Right cardiac atrium (tissue), 5 donors: ENCODE measurements at regions not wholly inside any gene's neighbourhood (a gene's known extent, or its start where the extent isn't known, plus 50 kb on each side); places are given as distances from the start of the nearest gene placed in this dataset.

Source experiments
- ATAC-seq, 2 donors: fragments of 200-7000 bp; cut with Tn5 transposase; one replicate each; pipeline versions ENCODE4 v1.8.0 to v1.9.1; 2020; ENCODE audit warnings: moderate library complexity in 2 of 2, mild to moderate bottlenecking in 1 of 2
- DNase-seq, 3 donors: peaks; one replicate each; pipeline ENCODE4 v3.0.0-alpha.2; 2020
- H3K27ac ChIP-seq: one replicate; pipeline ENCODE4 v1.5.1; 2013; ENCODE audit warnings: mild to moderate bottlenecking, low read length, control low read depth, moderate library complexity
- H3K27me3 ChIP-seq: one replicate; pipeline ENCODE4 v1.6.1; 2013; ENCODE audit not compliant: control insufficient read depth, insufficient read depth
- H3K4me1 ChIP-seq: one replicate; pipeline ENCODE4 v1.6.1; 2013; ENCODE audit warnings: low read length; ENCODE audit not compliant: control insufficient read depth, insufficient read depth
- H3K4me3 ChIP-seq: one replicate; pipeline ENCODE4 v1.5.1; 2013; ENCODE audit warnings: low read length, control low read depth
- H3K9me3 ChIP-seq: one replicate; pipeline ENCODE4 v1.6.1; 2013; ENCODE audit warnings: low read length; ENCODE audit not compliant: control insufficient read depth
- WGBS: extraction: QIAGEN DNeasy Blood & Tissue Kit; methylation state at CpG from one replicate; pipeline ENCODE4 v1.1.7; 2013; 5-methylcytosine and 5-hydroxymethylcytosine counted together
- intact Hi-C, 4 donors: fragments of 100-400 bp; cut with DNase I; formaldehyde crosslinking; loops; one replicate each; pipeline versions ENCODE4 v1.11.0 to v1.14.0; 2022 to 2023
- donor health status: healthy with polysubstance abuse.
- donor health status: DM: no; HTN: yes; CAD: no.
- donor health status: DM: no; HTN: no; CAD: no.
- donor health status: DM: no; HTN: yes; CAD: no; lungs with severe emphysema.
- donor health status: DM: yes; HTN: yes; CAD: no.

GRCh38 chr5:27221410-27221809 lies 183.0 kb upstream of the CDH9 start:
- intact Hi-C loops: no loop called here
- no peak overlapping the region for H3K4me3 ChIP-seq
- no peaks in the 10 kb centered on the region for H3K27me3 ChIP-seq
- WGBS: 90% methylated on average over 1 of the region's 1 CpG
- DNase-seq (no peak), ATAC-seq (no peak)
- H3K4me1 ChIP-seq: no peaks in the 10 kb centered on the region
- no peaks in the 10 kb centered on the region for H3K9me3 ChIP-seq
- H3K27ac ChIP-seq: no peak overlapping the region

- no peaks in the 10 kb centered on the region for H3K27me3 ChIP-seq
- no peak overlapping the region for H3K4me3 ChIP-seq
- H3K9me3 ChIP-seq: no peaks in the 10 kb centered on the region
- ATAC-seq (no peak), DNase-seq (no peak)
- 89% methylated on average over 4 of the region's 4 CpGs for WGBS
- no peaks in the 10 kb centered on the region for H3K4me1 ChIP-seq
- intact Hi-C loops: no loop called here
- H3K27ac ChIP-seq: no peak overlapping the region
Observed at GRCh38 chr5:27220752-27221151, 182.4 kb upstream of the CDH9 start.

- DNase-seq (no peak), ATAC-seq (no peak)
- WGBS: 91% methylated on average over 7 of the region's 7 CpGs
- Histone ChIP-seq H3K27ac (no peak overlapping the region), H3K4me1 (no peaks in the 10 kb centered on the region), H3K9me3 (no peaks in the 10 kb centered on the region), H3K27me3 (no peaks in the 10 kb centered on the region), H3K4me3 (no peak overlapping the region)
- intact Hi-C loops: no loop called here
Observed at GRCh38 chr5:27217977-27218376, 179.6 kb upstream of the CDH9 start.

- WGBS: 80% methylated on average over 15 of the region's 15 CpGs
- ATAC-seq (no peak), DNase-seq (peak in 1 of 3 donors; percentile 28)
- no peaks in the 10 kb centered on the region for H3K9me3 ChIP-seq
- H3K4me3 ChIP-seq: no peak overlapping the region
- H3K27ac ChIP-seq: no peak overlapping the region
- no peaks in the 10 kb centered on the region for H3K4me1 ChIP-seq
- intact Hi-C loops: no loop called here
- H3K27me3 ChIP-seq: no peaks in the 10 kb centered on the region
Observed at GRCh38 chr5:27217155-27217956, 179.0 kb upstream of the CDH9 start.

- intact Hi-C loops: no loop called here
- no peaks in the 10 kb centered on the region for H3K4me1 ChIP-seq
- no peak for ATAC-seq
- whole genome bisulfite sequencing: 82% methylated on average over 3 of the region's 3 CpGs
- no peak for DNase-seq
- no peak overlapping the region for H3K4me3 ChIP-seq
- H3K27ac ChIP-seq: no peak overlapping the region
- H3K9me3 ChIP-seq: no peaks in the 10 kb centered on the region
- H3K27me3 ChIP-seq: no peaks in the 10 kb centered on the region
Observed at GRCh38 chr5:27216367-27216950, 178.1 kb upstream of the CDH9 start.

- 65% methylated on average over 2 of the region's 2 CpGs for WGBS
- Histone ChIP-seq H3K27me3 (no peaks in the 10 kb centered on the region), H3K4me1 (no peaks in the 10 kb centered on the region), H3K27ac (no peak overlapping the region), H3K4me3 (no peak overlapping the region), H3K9me3 (peaks cover 3% of the 10 kb centered on the region)
- no peak for DNase-seq
- intact Hi-C loops: no loop called here
- no peak for ATAC-seq
Observed at GRCh38 chr5:27208051-27208450, 169.7 kb upstream of the CDH9 start.

GRCh38 chr5:27191786-27192510 lies 153.6 kb upstream of the CDH9 start:
- no peak overlapping the region for H3K27ac ChIP-seq
- DNase-seq: no peak
- no peaks in the 10 kb centered on the region for H3K4me1 ChIP-seq
- 56% methylated on average over 7 of the region's 7 CpGs for WGBS
- intact Hi-C loops: no loop called here
- peaks cover 8% of the 10 kb centered on the region for H3K9me3 ChIP-seq
- H3K27me3 ChIP-seq: no peaks in the 10 kb centered on the region
- H3K4me3 ChIP-seq: no peak overlapping the region
- no peak for ATAC-seq

- H3K4me1 ChIP-seq: no peaks in the 10 kb centered on the region
- intact Hi-C loops: no loop called here
- no peak for ATAC-seq
- WGBS: 89% methylated on average over 1 of the region's 1 CpG
- no peaks in the 10 kb centered on the region for H3K9me3 ChIP-seq
- no peak overlapping the region for H3K27ac ChIP-seq
- H3K27me3 ChIP-seq: no peaks in the 10 kb centered on the region
- DNase-seq: no peak
- H3K4me3 ChIP-seq: no peak overlapping the region
Observed at GRCh38 chr5:27172693-27173092, 134.3 kb upstream of the CDH9 start.

GRCh38 chr5:27171761-27172261 lies 133.4 kb upstream of the CDH9 start:
- no peaks in the 10 kb centered on the region for H3K27me3 ChIP-seq
- H3K27ac ChIP-seq: no peak overlapping the region
- H3K9me3 ChIP-seq: no peaks in the 10 kb centered on the region
- WGBS: 58% methylated on average over 15 of the region's 15 CpGs
- H3K4me3 ChIP-seq: no peak overlapping the region
- no peaks in the 10 kb centered on the region for H3K4me1 ChIP-seq
- DNase-seq: no peak
- ATAC-seq: no peak
- intact Hi-C loops: no loop called here

GRCh38 chr5:27158775-27159174 lies 120.4 kb upstream of the CDH9 start:
- no peak for ATAC-seq
- DNase-seq: no peak
- no peak overlapping the region for H3K27ac ChIP-seq
- 47% methylated on average over 1 of the region's 1 CpG for WGBS
- no peaks in the 10 kb centered on the region for H3K4me1 ChIP-seq
- intact Hi-C loops: no loop called here
- no peaks in the 10 kb centered on the region for H3K27me3 ChIP-seq
- no peak overlapping the region for H3K4me3 ChIP-seq
- peaks cover 4% of the 10 kb centered on the region for H3K9me3 ChIP-seq

- no peak overlapping the region for H3K27ac ChIP-seq
- DNase-seq (peak in 1 of 3 donors; percentile 3), ATAC-seq (no peak)
- H3K27me3 ChIP-seq: no peaks in the 10 kb centered on the region
- H3K4me3 ChIP-seq: no peak overlapping the region
- no peaks in the 10 kb centered on the region for H3K4me1 ChIP-seq
- intact Hi-C loops: no loop called here
- peaks cover 4% of the 10 kb centered on the region for H3K9me3 ChIP-seq
Observed at GRCh38 chr5:27158171-27158570, 119.8 kb upstream of the CDH9 start.
